SU-DHL-6 (cell line): ENCODE measurements at regions not wholly inside any gene's neighbourhood (a gene's known extent, or its start where the extent isn't known, plus 50 kb on each side); places are given as distances from the start of the nearest gene placed in this dataset.

Experiments
- EZH2phosphoT487 ChIP-seq: fragments of 200-600 bp; sonication (generic), shearing (Covaris generic); conservative IDR thresholded peaks from 2 replicates; pipeline ENCODE4 v1.6.1; 2018; ENCODE audit warnings: mild to moderate bottlenecking, antibody characterized with exemption, low read length, moderate library complexity, mixed read lengths
- TF ChIP-seq, protein P1 (sequence below): fragments of 200-600 bp; sonication (generic); IDR thresholded peaks from one replicate; pipeline ENCODE4 v1.5.1; 2017; ENCODE audit warnings: antibody characterized with exemption, mild to moderate bottlenecking, low read length, moderate library complexity; ENCODE audit not compliant: insufficient read depth, poor library complexity, severe bottlenecking

DNA sequence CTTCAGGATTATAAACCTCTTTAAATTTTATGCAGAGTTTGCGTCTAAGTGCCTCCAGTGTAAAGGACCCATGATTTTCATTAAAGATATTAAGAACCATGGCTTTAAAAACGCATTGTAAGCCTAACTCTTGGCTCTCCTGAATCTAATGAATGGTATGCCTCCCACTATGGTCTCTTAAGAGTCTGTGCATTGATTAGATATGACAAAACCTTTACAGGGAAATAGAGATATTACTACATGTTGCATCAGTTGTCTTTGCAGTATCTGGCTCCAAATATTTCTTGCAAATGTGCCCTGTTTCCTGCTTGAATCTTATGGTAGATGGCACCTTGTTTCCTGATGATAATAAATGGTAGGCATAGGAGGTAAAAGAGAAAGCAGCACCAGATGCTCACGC lies 189.3 kb upstream of the FSHR start:
- TF ChIP-seq, protein P1, sequence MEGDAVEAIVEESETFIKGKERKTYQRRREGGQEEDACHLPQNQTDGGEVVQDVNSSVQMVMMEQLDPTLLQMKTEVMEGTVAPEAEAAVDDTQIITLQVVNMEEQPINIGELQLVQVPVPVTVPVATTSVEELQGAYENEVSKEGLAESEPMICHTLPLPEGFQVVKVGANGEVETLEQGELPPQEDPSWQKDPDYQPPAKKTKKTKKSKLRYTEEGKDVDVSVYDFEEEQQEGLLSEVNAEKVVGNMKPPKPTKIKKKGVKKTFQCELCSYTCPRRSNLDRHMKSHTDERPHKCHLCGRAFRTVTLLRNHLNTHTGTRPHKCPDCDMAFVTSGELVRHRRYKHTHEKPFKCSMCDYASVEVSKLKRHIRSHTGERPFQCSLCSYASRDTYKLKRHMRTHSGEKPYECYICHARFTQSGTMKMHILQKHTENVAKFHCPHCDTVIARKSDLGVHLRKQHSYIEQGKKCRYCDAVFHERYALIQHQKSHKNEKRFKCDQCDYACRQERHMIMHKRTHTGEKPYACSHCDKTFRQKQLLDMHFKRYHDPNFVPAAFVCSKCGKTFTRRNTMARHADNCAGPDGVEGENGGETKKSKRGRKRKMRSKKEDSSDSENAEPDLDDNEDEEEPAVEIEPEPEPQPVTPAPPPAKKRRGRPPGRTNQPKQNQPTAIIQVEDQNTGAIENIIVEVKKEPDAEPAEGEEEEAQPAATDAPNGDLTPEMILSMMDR: no peak
- TF ChIP-seq EZH2phosphoT487: no peak
